GM12878 (cell line): ENCODE measurements at regions not wholly inside any gene's neighbourhood (a gene's known extent, or its start where the extent isn't known, plus 50 kb on each side); places are given as distances from the start of the nearest gene placed in this dataset.

Experiments
- ATAC-seq: fragments of 200-7000 bp; cut with Tn5 transposase; 3 replicates; pipeline ENCODE4 v1.9.1; 2020; ENCODE audit warnings: mild to moderate bottlenecking, moderate library complexity
- BruUV-seq: library from RNA; stranded (reverse); fragments of 400-500 nt; replicated peaks from 2 replicates; lab custom pipeline; 2021; lab: Mats Ljungman, UMichigan
- CTCF ChIA-PET: fragments of 300-600 bp; sonication (Branson Sonifier 250); formaldehyde crosslinking; extraction: SDS; loops from one replicate; lab custom pipeline; 2021; ENCODE audit warnings: inconsistent platforms; lab: Yijun Ruan, JAX
- POLR2A ChIA-PET: fragments of 350-600 bp; formaldehyde crosslinking; extraction: SDS; loops from one replicate; lab custom pipeline; 2021; ENCODE audit warnings: inconsistent platforms; lab: Charles Lee
- RAD21 ChIA-PET: fragments of 300-600 bp; sonication (Branson Sonifier 250); formaldehyde crosslinking; loops from one replicate; lab custom pipeline; 2023; ENCODE audit warnings: antibody characterized with exemption; ENCODE audit not compliant: unreplicated experiment; lab: Charles Lee
- SMC1A ChIA-PET: fragments of 300-600 bp; sonication (Branson Sonifier 250); formaldehyde crosslinking; loops from one replicate; lab custom pipeline; 2023; ENCODE audit not compliant: unreplicated experiment, uncharacterized antibody; lab: Charles Lee
- DNase-seq: peaks from one replicate; pipeline ENCODE4 v3.0.0-alpha.2; 2011; ENCODE audit warnings: low read depth, low spot score
- FAIRE-seq: peaks from 3 replicates; lab custom pipeline; 2011; peaks lifted over from hg19 to GRCh38; lab: Jason Lieb, UNC
- H2AFZ ChIP-seq: 2 replicates; pipeline ENCODE4 v1.6.0; 2011; ENCODE audit warnings: low read depth, low read length, control low read depth; ENCODE audit not compliant: control insufficient read depth
- H3K27ac ChIP-seq: 2 replicates; pipeline ENCODE4 v1.5.1; 2011; ENCODE audit warnings: control low read depth; ENCODE audit not compliant: control insufficient read depth, insufficient read depth
- H3K27me3 ChIP-seq, 2 experiments: replicated peaks in 1 of 2; 2 replicates each; pipeline versions ENCODE4 v1.6.0 to v1.6.1; 2011; ENCODE audit warnings: low read length in 1 of 2; ENCODE audit not compliant: control insufficient read depth in 2 of 2, insufficient read depth in 2 of 2
- H3K36me3 ChIP-seq, 2 experiments: 2 replicates each; pipeline ENCODE4 v1.5.1; 2011; ENCODE audit warnings: low read length in 1 of 2; ENCODE audit not compliant: control insufficient read depth in 2 of 2, insufficient read depth in 2 of 2
- H3K4me1 ChIP-seq: 2 replicates; pipeline ENCODE4 v1.6.1; 2011; ENCODE audit warnings: mild to moderate bottlenecking, low read length, moderate library complexity, mixed read lengths; ENCODE audit not compliant: control insufficient read depth, insufficient read depth
- H3K4me2 ChIP-seq: 2 replicates; pipeline ENCODE4 v1.6.0; 2011; ENCODE audit warnings: control low read depth; ENCODE audit not compliant: control insufficient read depth, insufficient read depth
- H3K4me3 ChIP-seq: fragments of 200-600 bp; sonication (generic); 2 replicates; pipeline ENCODE4 v1.5.1; 2016
- H3K79me2 ChIP-seq: 2 replicates; pipeline ENCODE4 v1.6.0; 2011; ENCODE audit warnings: low read length; ENCODE audit not compliant: control insufficient read depth, insufficient read depth
- H3K9ac ChIP-seq: 2 replicates; pipeline ENCODE4 v1.8.0; 2011; ENCODE audit warnings: low read length, control low read depth, mixed read lengths; ENCODE audit not compliant: control insufficient read depth, insufficient read depth
- H3K9me3 ChIP-seq: replicated peaks from 3 replicates; pipeline ENCODE4 v1.5.1; 2011; ENCODE audit warnings: mild to moderate bottlenecking, low read length; ENCODE audit not compliant: control insufficient read depth, insufficient read depth
- H4K20me1 ChIP-seq: 2 replicates; pipeline ENCODE4 v1.6.0; 2011; ENCODE audit not compliant: control insufficient read depth, insufficient read depth
- CREB1 ChIP-seq: IDR thresholded peaks from 2 replicates; pipeline ENCODE4 v1.6.1; 2012; ENCODE audit warnings: low read depth, mild to moderate bottlenecking, inconsistent platforms
- GABPA ChIP-seq: IDR thresholded peaks from 2 replicates; pipeline ENCODE4 v1.6.1; 2014; ENCODE audit warnings: antibody characterized with exemption, low read depth, mild to moderate bottlenecking, inconsistent platforms
- POLR2AphosphoS2 ChIP-seq: IDR thresholded peaks from 2 replicates; pipeline ENCODE4 v1.6.1; 2011; ENCODE audit warnings: low read depth, mild to moderate bottlenecking, low read length, improper control_type of control experiment, moderate library complexity
- RAD21 ChIP-seq: IDR thresholded peaks from 2 replicates; pipeline ENCODE4 v1.6.1; 2011; ENCODE audit warnings: mild to moderate bottlenecking, low read depth, low read length, moderate library complexity; ENCODE audit not compliant: insufficient read depth
- TARDBP ChIP-seq: IDR thresholded peaks from 2 replicates; pipeline ENCODE4 v1.6.1; 2016; ENCODE audit warnings: borderline replicate concordance
- YY1 ChIP-seq: IDR thresholded peaks from 2 replicates; pipeline ENCODE4 v1.6.1; 2011; ENCODE audit warnings: low read depth, mild to moderate bottlenecking, low read length
- ZNF384 ChIP-seq: IDR thresholded peaks from 2 replicates; pipeline ENCODE4 v1.6.1; 2012; ENCODE audit warnings: low read depth, mild to moderate bottlenecking, low read length, improper control_type of control experiment, borderline replicate concordance
- WGBS: methylation state at CpG from one replicate; pipeline ENCODE4 v1.1.6; 2016; ENCODE audit warnings: low lambda C conversion rate; ENCODE audit not compliant: insufficient replicate concordance, insufficient coverage; ENCODE audit errors: missing lambda C conversion rate; 5-methylcytosine and 5-hydroxymethylcytosine counted together
- in situ Hi-C: fragments of 300-500 bp; cut with MboI; formaldehyde crosslinking; loops from 9 replicates; pipeline ENCODE4 v1.14.3; 2018; ENCODE audit warnings: mixed read lengths
- intact Hi-C: fragments of 100-400 bp; cut with micrococcal nuclease; formaldehyde crosslinking; loops from one replicate; pipeline ENCODE4 v1.14.2; 2022; ENCODE audit not compliant: unreplicated experiment
- TF ChIP-seq, protein P1 (sequence below): fragments of 450-650 bp; IDR thresholded peaks from 2 replicates; pipeline ENCODE4 v1.6.1; 2017; ENCODE audit warnings: low read depth, mild to moderate bottlenecking, moderate library complexity
- TF ChIP-seq, protein P2 (sequence below), 3 experiments: IDR thresholded peaks in 2 of 3; conservative IDR thresholded peaks in 1 of 3; 2 replicates each; pipeline ENCODE4 v1.5.1; 2011; ENCODE audit warnings: low read depth in 3 of 3, low read length in 3 of 3, mild to moderate bottlenecking in 3 of 3, control low read depth in 2 of 3, moderate library complexity in 2 of 3, inconsistent platforms in 1 of 3, mixed read lengths in 1 of 3; ENCODE audit not compliant: control insufficient read depth in 2 of 3, insufficient read depth in 1 of 3; ENCODE audit errors: extremely low read depth in 1 of 3
- TF ChIP-seq, protein P3 (sequence below): fragments of 150-350 bp; IDR thresholded peaks from 2 replicates; pipeline ENCODE4 v1.6.1; 2014; ENCODE audit warnings: mild to moderate bottlenecking, low read depth, low read length
- TF ChIP-seq, protein P4 (sequence below): IDR thresholded peaks from 2 replicates; pipeline ENCODE4 v1.6.1; 2012; ENCODE audit warnings: improper control_type of control experiment, low read depth, low read length; ENCODE audit not compliant: insufficient replicate concordance

DNA sequence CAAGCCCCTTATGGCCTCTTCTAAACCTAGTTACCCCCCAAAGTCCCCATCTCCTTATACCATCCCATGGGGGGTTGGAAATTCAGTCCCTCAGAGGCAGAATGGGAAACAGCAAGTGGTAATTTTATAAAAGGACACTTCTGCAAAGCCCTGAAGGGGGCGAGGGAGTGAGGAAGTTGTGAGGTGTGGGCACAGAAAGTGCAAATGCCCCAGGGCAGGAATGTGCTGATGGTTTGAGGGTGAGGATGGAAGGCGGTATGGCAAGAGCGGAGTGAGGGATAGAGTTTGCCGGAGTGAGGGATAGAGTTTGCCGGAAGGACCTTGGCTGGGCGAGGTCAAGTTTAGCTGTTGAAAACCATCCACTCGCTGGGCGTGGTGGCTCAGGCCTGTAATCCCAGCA lies 52.7 kb downstream of the HAPSTR1 start (continued):
- TF ChIP-seq POLR2AphosphoS2 = no peak
- TF ChIP-seq GABPA = no peak
- TF ChIP-seq, protein P1, sequence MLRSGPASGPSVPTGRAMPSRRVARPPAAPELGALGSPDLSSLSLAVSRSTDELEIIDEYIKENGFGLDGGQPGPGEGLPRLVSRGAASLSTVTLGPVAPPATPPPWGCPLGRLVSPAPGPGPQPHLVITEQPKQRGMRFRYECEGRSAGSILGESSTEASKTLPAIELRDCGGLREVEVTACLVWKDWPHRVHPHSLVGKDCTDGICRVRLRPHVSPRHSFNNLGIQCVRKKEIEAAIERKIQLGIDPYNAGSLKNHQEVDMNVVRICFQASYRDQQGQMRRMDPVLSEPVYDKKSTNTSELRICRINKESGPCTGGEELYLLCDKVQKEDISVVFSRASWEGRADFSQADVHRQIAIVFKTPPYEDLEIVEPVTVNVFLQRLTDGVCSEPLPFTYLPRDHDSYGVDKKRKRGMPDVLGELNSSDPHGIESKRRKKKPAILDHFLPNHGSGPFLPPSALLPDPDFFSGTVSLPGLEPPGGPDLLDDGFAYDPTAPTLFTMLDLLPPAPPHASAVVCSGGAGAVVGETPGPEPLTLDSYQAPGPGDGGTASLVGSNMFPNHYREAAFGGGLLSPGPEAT = no peak
- TF ChIP-seq TARDBP = no peak
- TF ChIP-seq, all 136 proteins: peak for 0

DNA sequence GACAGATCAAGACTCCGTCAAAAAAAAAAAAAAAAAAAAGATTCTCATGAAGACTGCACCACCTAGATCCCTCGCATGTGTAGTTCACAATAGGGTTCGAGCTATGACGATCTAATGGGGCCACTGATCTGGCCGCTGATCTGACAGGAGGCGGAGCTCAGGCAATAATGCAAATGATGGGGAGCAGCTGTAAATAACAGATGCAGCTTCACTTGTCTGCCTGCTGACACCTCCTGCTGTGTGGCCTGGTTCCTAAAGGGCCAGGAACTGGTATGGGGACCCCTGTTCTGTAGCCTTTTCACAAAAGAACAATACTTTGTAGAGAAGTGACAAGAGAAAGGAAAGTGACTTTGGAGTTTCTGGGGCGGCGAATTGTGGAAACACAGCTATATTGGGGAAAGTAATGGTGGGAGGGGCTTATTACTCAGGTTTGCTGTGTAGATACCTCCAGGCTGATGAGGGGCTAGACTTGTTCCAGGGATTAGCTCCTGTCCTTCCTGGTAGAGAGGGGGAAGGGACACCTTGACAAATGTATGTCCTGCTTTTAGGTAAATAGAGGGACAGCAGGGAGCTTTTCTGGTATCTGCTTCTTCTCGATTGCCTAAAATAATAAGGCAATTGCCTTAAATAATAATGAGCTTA lies 57.1 kb downstream of the HAPSTR1 start:
- CTCF ChIA-PET = interaction anchor here (0.6 to 5.8 kb wide), 3 partner anchors 9 to 1320 kb away, joined by 3 to 30 read pairs (median 3); no protein-coding TSS in a partner anchor
- Histone ChIP-seq H4K20me1 (no peaks in the 10 kb centered on the region), H3K9me3 (no peaks in the 10 kb centered on the region), H3K27ac (no peak overlapping the region), H3K27me3 (no peaks in the 10 kb centered on the region), H2AFZ (no peak overlapping the region), H3K36me3 (no peaks in the 10 kb centered on the region), H3K9ac (no peak overlapping the region), H3K4me3 (no peak overlapping the region), H3K79me2 (no peaks in the 10 kb centered on the region), H3K4me1 (no peaks in the 10 kb centered on the region), H3K4me2 (no peak overlapping the region)
- POLR2A ChIA-PET = interaction anchor here (0.6 kb wide), 1 partner anchor 145 kb away, joined by 6 read pairs; no protein-coding TSS in a partner anchor
- intact Hi-C loops (no loop called here), in situ Hi-C loops (loop anchor here (5.0 to 25.0 kb wide), 4 partner anchors 476 to 1739 kb away; partner anchors contain the start of genes ABAT, CIITA and GRIN2A)
- no peak for FAIRE-seq
- no TSS peak for BruUV-seq
- RAD21 ChIA-PET = interaction anchor here (0.7 to 0.8 kb wide), 4 partner anchors 13 to 1033 kb away, joined by 3 to 4 read pairs (median 3); no protein-coding TSS in a partner anchor
- DNase-seq = no peak
- SMC1A ChIA-PET = interaction anchor here (1.0 kb wide), 1 partner anchor 21 kb away, joined by 3 read pairs; no protein-coding TSS in a partner anchor
- WGBS = 13% methylated on average over 8 of the region's 9 CpGs
- no peak for ATAC-seq
- TF ChIP-seq, protein P2, sequence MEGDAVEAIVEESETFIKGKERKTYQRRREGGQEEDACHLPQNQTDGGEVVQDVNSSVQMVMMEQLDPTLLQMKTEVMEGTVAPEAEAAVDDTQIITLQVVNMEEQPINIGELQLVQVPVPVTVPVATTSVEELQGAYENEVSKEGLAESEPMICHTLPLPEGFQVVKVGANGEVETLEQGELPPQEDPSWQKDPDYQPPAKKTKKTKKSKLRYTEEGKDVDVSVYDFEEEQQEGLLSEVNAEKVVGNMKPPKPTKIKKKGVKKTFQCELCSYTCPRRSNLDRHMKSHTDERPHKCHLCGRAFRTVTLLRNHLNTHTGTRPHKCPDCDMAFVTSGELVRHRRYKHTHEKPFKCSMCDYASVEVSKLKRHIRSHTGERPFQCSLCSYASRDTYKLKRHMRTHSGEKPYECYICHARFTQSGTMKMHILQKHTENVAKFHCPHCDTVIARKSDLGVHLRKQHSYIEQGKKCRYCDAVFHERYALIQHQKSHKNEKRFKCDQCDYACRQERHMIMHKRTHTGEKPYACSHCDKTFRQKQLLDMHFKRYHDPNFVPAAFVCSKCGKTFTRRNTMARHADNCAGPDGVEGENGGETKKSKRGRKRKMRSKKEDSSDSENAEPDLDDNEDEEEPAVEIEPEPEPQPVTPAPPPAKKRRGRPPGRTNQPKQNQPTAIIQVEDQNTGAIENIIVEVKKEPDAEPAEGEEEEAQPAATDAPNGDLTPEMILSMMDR (IDR thresholded peaks at IDR 0.05 in 2 of 3, conservative IDR thresholded peaks at IDR 0.05 in 1 of 3; ENCODE audit: control insufficient read depth in 2 of 3, extremely low read depth in 1 of 3, insufficient read depth in 1 of 3, low read depth in 3 of 3, low read length in 3 of 3) = no peak
- TF ChIP-seq, protein P3, sequence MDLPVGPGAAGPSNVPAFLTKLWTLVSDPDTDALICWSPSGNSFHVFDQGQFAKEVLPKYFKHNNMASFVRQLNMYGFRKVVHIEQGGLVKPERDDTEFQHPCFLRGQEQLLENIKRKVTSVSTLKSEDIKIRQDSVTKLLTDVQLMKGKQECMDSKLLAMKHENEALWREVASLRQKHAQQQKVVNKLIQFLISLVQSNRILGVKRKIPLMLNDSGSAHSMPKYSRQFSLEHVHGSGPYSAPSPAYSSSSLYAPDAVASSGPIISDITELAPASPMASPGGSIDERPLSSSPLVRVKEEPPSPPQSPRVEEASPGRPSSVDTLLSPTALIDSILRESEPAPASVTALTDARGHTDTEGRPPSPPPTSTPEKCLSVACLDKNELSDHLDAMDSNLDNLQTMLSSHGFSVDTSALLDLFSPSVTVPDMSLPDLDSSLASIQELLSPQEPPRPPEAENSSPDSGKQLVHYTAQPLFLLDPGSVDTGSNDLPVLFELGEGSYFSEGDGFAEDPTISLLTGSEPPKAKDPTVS = no peak
- TF ChIP-seq YY1 (no peak), CREB1 (no peak), RAD21 (no peak), ZNF384 (no peak)
- TF ChIP-seq, protein P4, sequence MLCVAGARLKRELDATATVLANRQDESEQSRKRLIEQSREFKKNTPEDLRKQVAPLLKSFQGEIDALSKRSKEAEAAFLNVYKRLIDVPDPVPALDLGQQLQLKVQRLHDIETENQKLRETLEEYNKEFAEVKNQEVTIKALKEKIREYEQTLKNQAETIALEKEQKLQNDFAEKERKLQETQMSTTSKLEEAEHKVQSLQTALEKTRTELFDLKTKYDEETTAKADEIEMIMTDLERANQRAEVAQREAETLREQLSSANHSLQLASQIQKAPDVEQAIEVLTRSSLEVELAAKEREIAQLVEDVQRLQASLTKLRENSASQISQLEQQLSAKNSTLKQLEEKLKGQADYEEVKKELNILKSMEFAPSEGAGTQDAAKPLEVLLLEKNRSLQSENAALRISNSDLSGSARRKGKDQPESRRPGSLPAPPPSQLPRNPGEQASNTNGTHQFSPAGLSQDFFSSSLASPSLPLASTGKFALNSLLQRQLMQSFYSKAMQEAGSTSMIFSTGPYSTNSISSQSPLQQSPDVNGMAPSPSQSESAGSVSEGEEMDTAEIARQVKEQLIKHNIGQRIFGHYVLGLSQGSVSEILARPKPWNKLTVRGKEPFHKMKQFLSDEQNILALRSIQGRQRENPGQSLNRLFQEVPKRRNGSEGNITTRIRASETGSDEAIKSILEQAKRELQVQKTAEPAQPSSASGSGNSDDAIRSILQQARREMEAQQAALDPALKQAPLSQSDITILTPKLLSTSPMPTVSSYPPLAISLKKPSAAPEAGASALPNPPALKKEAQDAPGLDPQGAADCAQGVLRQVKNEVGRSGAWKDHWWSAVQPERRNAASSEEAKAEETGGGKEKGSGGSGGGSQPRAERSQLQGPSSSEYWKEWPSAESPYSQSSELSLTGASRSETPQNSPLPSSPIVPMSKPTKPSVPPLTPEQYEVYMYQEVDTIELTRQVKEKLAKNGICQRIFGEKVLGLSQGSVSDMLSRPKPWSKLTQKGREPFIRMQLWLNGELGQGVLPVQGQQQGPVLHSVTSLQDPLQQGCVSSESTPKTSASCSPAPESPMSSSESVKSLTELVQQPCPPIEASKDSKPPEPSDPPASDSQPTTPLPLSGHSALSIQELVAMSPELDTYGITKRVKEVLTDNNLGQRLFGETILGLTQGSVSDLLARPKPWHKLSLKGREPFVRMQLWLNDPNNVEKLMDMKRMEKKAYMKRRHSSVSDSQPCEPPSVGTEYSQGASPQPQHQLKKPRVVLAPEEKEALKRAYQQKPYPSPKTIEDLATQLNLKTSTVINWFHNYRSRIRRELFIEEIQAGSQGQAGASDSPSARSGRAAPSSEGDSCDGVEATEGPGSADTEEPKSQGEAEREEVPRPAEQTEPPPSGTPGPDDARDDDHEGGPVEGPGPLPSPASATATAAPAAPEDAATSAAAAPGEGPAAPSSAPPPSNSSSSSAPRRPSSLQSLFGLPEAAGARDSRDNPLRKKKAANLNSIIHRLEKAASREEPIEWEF = no peak
